ENCODE measurements at regions not wholly inside any gene's neighbourhood (a gene's known extent, or its start where the extent isn't known, plus 50 kb on each side); places are given as distances from the start of the nearest gene placed in this dataset.

DNA sequence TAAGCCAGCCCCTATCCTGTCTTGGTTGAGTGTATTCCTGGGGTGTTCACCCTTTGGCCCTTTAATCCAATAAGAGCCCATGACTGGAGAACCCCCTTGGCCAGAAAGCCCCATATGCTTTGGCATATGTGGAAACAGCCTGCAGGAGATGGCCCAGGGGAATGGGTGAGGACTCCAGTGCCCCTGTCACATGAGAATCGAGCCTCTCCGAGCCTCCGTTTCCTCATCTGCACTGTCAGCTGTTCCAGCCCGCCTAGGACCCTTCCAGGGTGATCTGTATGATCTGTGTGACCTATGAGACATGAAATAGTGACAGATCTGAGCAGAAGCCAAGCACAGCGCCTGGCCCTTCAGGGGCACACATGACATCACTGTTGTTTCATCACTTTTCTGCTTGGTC, 300.7 kb downstream of the ZNF536 start:
- Histone ChIP-seq H3K4me3 (no peak overlapping the region), H3K36me3 (no peaks in the 10 kb centered on the region), H3K4me1 (no peaks in the 10 kb centered on the region), H3K27me3 (no peaks in the 10 kb centered on the region), H3K9me3 (no peaks in the 10 kb centered on the region), H3K27ac (no peak overlapping the region)
- intact Hi-C loops (cut with DNase I): no loop called here
- DNase-seq (ENCODE audit: low spot score in 2 of 2): no peak
- TF ChIP-seq, protein P1, sequence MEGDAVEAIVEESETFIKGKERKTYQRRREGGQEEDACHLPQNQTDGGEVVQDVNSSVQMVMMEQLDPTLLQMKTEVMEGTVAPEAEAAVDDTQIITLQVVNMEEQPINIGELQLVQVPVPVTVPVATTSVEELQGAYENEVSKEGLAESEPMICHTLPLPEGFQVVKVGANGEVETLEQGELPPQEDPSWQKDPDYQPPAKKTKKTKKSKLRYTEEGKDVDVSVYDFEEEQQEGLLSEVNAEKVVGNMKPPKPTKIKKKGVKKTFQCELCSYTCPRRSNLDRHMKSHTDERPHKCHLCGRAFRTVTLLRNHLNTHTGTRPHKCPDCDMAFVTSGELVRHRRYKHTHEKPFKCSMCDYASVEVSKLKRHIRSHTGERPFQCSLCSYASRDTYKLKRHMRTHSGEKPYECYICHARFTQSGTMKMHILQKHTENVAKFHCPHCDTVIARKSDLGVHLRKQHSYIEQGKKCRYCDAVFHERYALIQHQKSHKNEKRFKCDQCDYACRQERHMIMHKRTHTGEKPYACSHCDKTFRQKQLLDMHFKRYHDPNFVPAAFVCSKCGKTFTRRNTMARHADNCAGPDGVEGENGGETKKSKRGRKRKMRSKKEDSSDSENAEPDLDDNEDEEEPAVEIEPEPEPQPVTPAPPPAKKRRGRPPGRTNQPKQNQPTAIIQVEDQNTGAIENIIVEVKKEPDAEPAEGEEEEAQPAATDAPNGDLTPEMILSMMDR (IDR thresholded peaks at IDR 0.05): no peak

DNA sequence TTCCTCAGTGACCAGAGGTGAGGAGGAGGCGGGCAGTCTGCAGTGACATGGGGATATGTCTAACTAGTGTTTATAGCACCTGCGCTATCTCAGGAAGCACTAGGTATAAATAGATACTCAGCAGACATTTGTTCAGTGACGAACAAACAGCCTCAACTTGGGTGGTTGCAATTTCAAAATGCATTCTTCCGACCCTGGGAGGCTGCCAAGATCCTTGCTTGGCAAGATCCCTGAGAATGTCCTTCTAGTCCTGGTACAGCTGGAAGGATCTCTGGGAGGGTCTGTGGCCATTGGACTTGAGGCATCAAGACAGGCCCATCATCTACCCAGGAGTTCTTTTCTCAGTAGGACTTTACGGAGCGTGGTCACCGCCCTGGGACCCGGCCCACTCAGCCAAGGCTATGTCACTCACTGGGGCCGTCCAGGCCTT, 299.5 kb downstream of the ZNF536 start:
- intact Hi-C loops (cut with DNase I): no loop called here
- no peaks in the 10 kb centered on the region for H3K36me3 ChIP-seq
- no peak for DNase-seq (ENCODE audit: low spot score in 2 of 2)
- H3K4me1 ChIP-seq: no peaks in the 10 kb centered on the region
- no peak overlapping the region for H3K27ac ChIP-seq
- H3K9me3 ChIP-seq: no peaks in the 10 kb centered on the region
- H3K4me3 ChIP-seq: no peak overlapping the region
- TF ChIP-seq, protein P1 (IDR thresholded peaks at IDR 0.05): no peak
- H3K27me3 ChIP-seq: no peaks in the 10 kb centered on the region

DNA sequence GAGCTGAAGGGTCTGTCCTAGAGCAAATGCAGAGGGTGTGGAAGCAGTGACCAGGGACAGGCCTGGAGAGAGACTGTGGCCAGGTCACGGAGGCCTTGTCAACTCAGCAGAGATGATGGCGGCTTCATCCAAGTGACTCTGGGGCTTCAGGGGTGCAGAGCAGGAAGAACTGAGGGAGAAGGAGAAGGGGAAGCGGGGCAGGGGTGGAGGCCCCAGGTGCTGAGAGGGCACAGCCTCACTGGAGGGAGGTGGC, 299.1 kb downstream of the ZNF536 start:
- intact Hi-C loops (cut with DNase I): no loop called here
- no peaks in the 10 kb centered on the region for H3K4me1 ChIP-seq
- no peaks in the 10 kb centered on the region for H3K27me3 ChIP-seq
- H3K4me3 ChIP-seq: no peak overlapping the region
- H3K9me3 ChIP-seq: no peaks in the 10 kb centered on the region
- no peaks in the 10 kb centered on the region for H3K36me3 ChIP-seq
- TF ChIP-seq, protein P1 (IDR thresholded peaks at IDR 0.05): no peak
- H3K27ac ChIP-seq: no peak overlapping the region
- no peak for DNase-seq (ENCODE audit: low spot score in 2 of 2)

DNA sequence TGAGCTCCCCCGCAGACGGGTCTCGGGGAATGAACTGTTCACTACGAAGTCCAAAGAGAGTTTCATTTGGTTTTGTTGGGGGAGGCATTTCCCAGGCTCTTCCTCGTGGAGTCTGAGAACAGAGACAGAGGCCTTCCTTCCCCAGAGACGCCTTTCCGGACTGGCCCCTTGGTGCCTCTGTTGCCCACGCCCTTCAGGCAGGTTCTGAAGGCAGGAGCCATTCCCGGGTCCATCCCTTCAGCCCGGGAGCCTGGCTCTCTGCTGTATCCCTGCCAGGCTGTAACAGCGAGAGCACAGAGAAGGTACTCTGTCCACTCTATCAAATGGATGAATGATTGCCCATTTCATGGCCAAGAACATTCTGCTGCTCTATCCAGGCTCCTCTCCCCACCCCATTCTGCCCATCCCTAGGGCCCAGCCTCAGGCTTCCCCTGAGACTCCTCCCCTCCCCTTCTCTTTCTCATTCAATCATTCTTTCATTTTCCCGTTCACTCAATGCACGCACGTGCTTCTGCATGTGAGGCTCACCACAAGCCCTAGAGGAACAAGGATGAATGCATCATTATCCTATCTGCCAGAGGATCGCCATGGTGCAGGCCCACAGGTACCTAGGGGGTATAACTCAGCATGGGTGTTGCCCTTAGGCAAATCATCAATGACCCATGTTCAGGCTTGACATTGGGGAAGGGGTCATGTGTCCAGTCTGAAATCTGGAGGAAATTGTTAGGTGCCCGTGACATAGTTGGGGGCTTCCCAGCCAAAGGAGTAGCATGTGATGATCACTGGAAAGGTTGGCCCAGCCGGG, 298.6 kb downstream of the ZNF536 start:
- DNase-seq (ENCODE audit: low spot score in 2 of 2): peak in 1 of 2 donors; percentile 31
- H3K4me3 ChIP-seq: no peak overlapping the region
- no peaks in the 10 kb centered on the region for H3K9me3 ChIP-seq
- H3K27ac ChIP-seq: no peak overlapping the region
- H3K4me1 ChIP-seq: no peaks in the 10 kb centered on the region
- no peaks in the 10 kb centered on the region for H3K36me3 ChIP-seq
- intact Hi-C loops (cut with DNase I): no loop called here
- H3K27me3 ChIP-seq: no peaks in the 10 kb centered on the region
- TF ChIP-seq, protein P1 (IDR thresholded peaks at IDR 0.05): no peak

DNA sequence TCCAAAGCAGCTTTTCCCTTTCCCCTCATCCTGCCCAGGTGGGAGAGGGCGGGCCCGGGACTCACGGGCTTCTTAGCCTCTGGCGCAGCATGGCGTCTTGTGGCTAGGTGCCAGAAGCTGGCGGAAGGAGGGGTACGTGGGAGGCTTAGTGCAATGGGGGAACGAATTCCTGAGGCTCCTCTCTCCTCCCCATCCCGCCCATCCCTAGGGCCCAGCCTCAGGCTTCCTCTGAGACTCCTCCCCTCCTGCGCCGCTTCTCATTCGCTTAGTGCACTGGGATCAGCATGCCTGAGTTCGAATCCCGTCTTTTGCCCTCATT, 297.8 kb downstream of the ZNF536 start:
- Histone ChIP-seq H3K36me3 (no peaks in the 10 kb centered on the region), H3K9me3 (no peaks in the 10 kb centered on the region), H3K27ac (no peak overlapping the region), H3K4me1 (no peaks in the 10 kb centered on the region), H3K27me3 (no peaks in the 10 kb centered on the region), H3K4me3 (no peak overlapping the region)
- intact Hi-C loops (cut with DNase I): no loop called here
- no peak for DNase-seq (ENCODE audit: low spot score in 2 of 2)
- TF ChIP-seq, protein P1 (IDR thresholded peaks at IDR 0.05): no peak

Measured in ascending aorta (tissue), 2 donors.